ENCODE measurements at regions not wholly inside any gene's neighbourhood (a gene's known extent, or its start where the extent isn't known, plus 50 kb on each side); places are given as distances from the start of the nearest gene placed in this dataset.
"Not testable (repeated sequence)": the region's sequence is repeated elsewhere in the genome, so short reads cannot be mapped to it uniquely, and the experiment has no call there.

DNA sequence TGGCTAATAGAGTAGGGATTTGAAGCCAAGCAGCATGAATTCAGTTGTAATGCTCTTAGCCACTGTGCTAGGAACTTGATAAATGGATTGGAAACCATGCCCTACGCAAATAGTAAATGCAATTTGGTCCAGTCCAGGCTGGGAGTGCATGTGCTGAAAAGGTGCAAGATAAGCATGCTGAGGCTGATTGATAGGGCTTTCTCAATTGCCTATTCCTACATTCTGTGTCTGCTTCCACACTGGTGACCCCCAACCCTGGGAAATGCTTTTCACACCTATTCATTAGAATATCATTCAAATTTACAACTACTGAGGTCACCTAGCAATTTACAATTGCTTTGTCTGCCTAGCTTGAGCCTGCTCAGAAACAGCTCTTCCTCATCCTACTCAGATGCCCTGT, 84.7 kb upstream of the SLC25A36 start:
- ChIA-PET CTCF (no interaction called here), POLR2A (no interaction called here)
- DNase-seq (ENCODE audit: extremely low spot score) = no peak
- no peak for TF ChIP-seq ELF4 (IDR thresholded peaks at IDR 0.05)
- TF ChIP-seq FOXM1 (IDR thresholded peaks at IDR 0.05; ENCODE audit: borderline replicate concordance) = no peak
- no peak for TF ChIP-seq SUZ12 (IDR thresholded peaks at IDR 0.05)
- TF ChIP-seq NFRKB (IDR thresholded peaks at IDR 0.05) = no peak
- TF ChIP-seq BHLHE40 (IDR thresholded peaks at IDR 0.05; ENCODE audit: borderline replicate concordance) = no peak
- no peak for TF ChIP-seq LEF1 (IDR thresholded peaks at IDR 0.05; ENCODE audit: borderline replicate concordance)
- TF ChIP-seq, protein P1, sequence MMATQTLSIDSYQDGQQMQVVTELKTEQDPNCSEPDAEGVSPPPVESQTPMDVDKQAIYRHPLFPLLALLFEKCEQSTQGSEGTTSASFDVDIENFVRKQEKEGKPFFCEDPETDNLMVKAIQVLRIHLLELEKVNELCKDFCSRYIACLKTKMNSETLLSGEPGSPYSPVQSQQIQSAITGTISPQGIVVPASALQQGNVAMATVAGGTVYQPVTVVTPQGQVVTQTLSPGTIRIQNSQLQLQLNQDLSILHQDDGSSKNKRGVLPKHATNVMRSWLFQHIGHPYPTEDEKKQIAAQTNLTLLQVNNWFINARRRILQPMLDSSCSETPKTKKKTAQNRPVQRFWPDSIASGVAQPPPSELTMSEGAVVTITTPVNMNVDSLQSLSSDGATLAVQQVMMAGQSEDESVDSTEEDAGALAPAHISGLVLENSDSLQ (IDR thresholded peaks at IDR 0.05) = no peak
- TF ChIP-seq L3MBTL2 (conservative IDR thresholded peaks at IDR 0.05) = no peak
- TF ChIP-seq CTBP1 (IDR thresholded peaks at IDR 0.05; ENCODE audit: borderline replicate concordance) = no peak
- TF ChIP-seq SP1 (IDR thresholded peaks at IDR 0.05) = no peak
- TF ChIP-seq FOXK2 (IDR thresholded peaks at IDR 0.05) = no peak
- TF ChIP-seq FOXA1 (IDR thresholded peaks at IDR 0.05) = no peak
- TF ChIP-seq ARNT (IDR thresholded peaks at IDR 0.05) = no peak
- no peak for TF ChIP-seq ZNF384 (IDR thresholded peaks at IDR 0.05)
- TF ChIP-seq HDGF (IDR thresholded peaks at IDR 0.05; ENCODE audit: borderline replicate concordance) = no peak
- TF ChIP-seq TARDBP (IDR thresholded peaks at IDR 0.05) = no peak

DNA sequence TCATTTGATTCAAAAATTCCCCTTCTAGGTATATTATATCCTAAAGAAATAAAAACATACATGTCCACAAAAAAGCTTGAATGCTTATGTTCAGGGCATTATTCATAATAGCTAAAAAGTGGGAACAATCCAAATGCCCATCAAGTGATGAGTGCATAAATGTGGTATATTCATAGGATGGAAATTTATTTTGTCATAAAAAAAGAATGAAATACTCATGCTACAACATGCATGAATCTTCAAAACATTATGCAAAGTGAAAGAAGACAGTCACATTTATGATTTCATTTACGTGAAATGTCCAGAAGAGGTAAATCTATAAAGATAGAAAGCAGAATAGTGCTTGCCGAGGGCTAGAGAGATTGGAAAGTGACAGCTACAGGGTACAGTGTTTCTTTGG, 83.6 kb upstream of the SLC25A36 start:
- ChIA-PET CTCF (no interaction called here), POLR2A (no interaction called here)
- DNase-seq (ENCODE audit: extremely low spot score) = no peak
- TF ChIP-seq, protein P1 (IDR thresholded peaks at IDR 0.05) = no peak
- TF ChIP-seq SP1 (IDR thresholded peaks at IDR 0.05) = no peak
- no peak for TF ChIP-seq ELF4 (IDR thresholded peaks at IDR 0.05)
- no peak for TF ChIP-seq TARDBP (IDR thresholded peaks at IDR 0.05)
- TF ChIP-seq LEF1 (IDR thresholded peaks at IDR 0.05; ENCODE audit: borderline replicate concordance) = no peak
- no peak for TF ChIP-seq ZNF384 (IDR thresholded peaks at IDR 0.05)
- no peak for TF ChIP-seq CTBP1 (IDR thresholded peaks at IDR 0.05; ENCODE audit: borderline replicate concordance)
- TF ChIP-seq L3MBTL2 (conservative IDR thresholded peaks at IDR 0.05) = no peak
- TF ChIP-seq BHLHE40 (IDR thresholded peaks at IDR 0.05; ENCODE audit: borderline replicate concordance) = no peak
- TF ChIP-seq SUZ12 (IDR thresholded peaks at IDR 0.05) = no peak
- no peak for TF ChIP-seq FOXM1 (IDR thresholded peaks at IDR 0.05; ENCODE audit: borderline replicate concordance)

- ChIA-PET POLR2A (no interaction called here), CTCF (no interaction called here)
- no peak for DNase-seq (ENCODE audit: extremely low spot score)
- TF ChIP-seq LEF1 (IDR thresholded peaks at IDR 0.05; ENCODE audit: borderline replicate concordance) (no peak), FOXM1 (IDR thresholded peaks at IDR 0.05; ENCODE audit: borderline replicate concordance) (no peak), NFRKB (IDR thresholded peaks at IDR 0.05) (no peak), SP1 (IDR thresholded peaks at IDR 0.05) (no peak), HDGF (IDR thresholded peaks at IDR 0.05; ENCODE audit: borderline replicate concordance) (no peak), L3MBTL2 (conservative IDR thresholded peaks at IDR 0.05) (no peak), FOXK2 (IDR thresholded peaks at IDR 0.05) (no peak)
- TF ChIP-seq, protein P1 (IDR thresholded peaks at IDR 0.05) = peak; percentile 83
Measured at GRCh38 chr3:140859592-140860336, 81.9 kb upstream of the SLC25A36 start.

GRCh38 chr3:140863580-140864009, 78.0 kb upstream of the SLC25A36 start:
- no peak for TF ChIP-seq FOXA1 (IDR thresholded peaks at IDR 0.05)
- peak; percentile 85 for TF ChIP-seq ZNF384 (IDR thresholded peaks at IDR 0.05)
- DNase-seq (ENCODE audit: extremely low spot score) = peak; percentile 67
- CTCF ChIA-PET = interaction anchor here (1.0 kb wide), 1 partner anchor 76 kb away, joined by 3 read pairs; no protein-coding TSS in a partner anchor
- POLR2A ChIA-PET = no interaction called here

- no peak for DNase-seq (ENCODE audit: extremely low spot score)
- TF ChIP-seq SUZ12 (IDR thresholded peaks at IDR 0.05) (no peak), CTBP1 (IDR thresholded peaks at IDR 0.05; ENCODE audit: borderline replicate concordance) (no peak), NFRKB (IDR thresholded peaks at IDR 0.05) (no peak), BHLHE40 (IDR thresholded peaks at IDR 0.05; ENCODE audit: borderline replicate concordance) (no peak), FOXM1 (IDR thresholded peaks at IDR 0.05; ENCODE audit: borderline replicate concordance) (no peak), ZNF384 (IDR thresholded peaks at IDR 0.05) (no peak), FOXA1 (IDR thresholded peaks at IDR 0.05) (no peak), FOXK2 (IDR thresholded peaks at IDR 0.05) (no peak), TARDBP (IDR thresholded peaks at IDR 0.05) (no peak), HDGF (IDR thresholded peaks at IDR 0.05; ENCODE audit: borderline replicate concordance) (no peak), SP1 (IDR thresholded peaks at IDR 0.05) (no peak), ARNT (IDR thresholded peaks at IDR 0.05) (no peak), LEF1 (IDR thresholded peaks at IDR 0.05; ENCODE audit: borderline replicate concordance) (no peak), L3MBTL2 (conservative IDR thresholded peaks at IDR 0.05) (no peak), ELF4 (IDR thresholded peaks at IDR 0.05) (no peak)
- TF ChIP-seq, protein P1 (IDR thresholded peaks at IDR 0.05) = no peak
- POLR2A ChIA-PET = no interaction called here
- CTCF ChIA-PET = no interaction called here
Measured at GRCh38 chr3:140870351-140870750, 71.3 kb upstream of the SLC25A36 start.

DNA sequence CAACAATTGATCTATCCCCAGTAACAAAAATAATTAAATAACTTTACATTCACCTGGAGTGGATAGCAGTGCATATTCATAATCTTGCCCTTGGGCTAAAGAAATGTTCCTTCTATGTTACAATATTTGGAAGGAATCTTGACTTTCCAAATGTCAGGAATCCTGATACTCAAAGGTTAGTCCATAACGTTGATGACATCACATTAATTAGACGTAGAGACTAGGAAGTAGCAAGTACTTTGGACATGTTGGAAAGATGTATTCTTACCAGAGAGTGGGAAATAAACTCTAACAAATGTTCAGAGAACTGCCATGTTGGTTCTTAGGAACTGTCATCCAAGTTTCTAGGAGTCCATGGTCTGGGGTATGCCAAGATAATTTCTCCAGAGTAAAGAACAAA, 70.6 kb upstream of the SLC25A36 start:
- TF ChIP-seq FOXM1 (IDR thresholded peaks at IDR 0.05; ENCODE audit: borderline replicate concordance) = no peak
- no peak for TF ChIP-seq CTBP1 (IDR thresholded peaks at IDR 0.05; ENCODE audit: borderline replicate concordance)
- TF ChIP-seq NFRKB (IDR thresholded peaks at IDR 0.05) = no peak
- TF ChIP-seq L3MBTL2 (conservative IDR thresholded peaks at IDR 0.05) = no peak
- no peak for TF ChIP-seq FOXK2 (IDR thresholded peaks at IDR 0.05)
- TF ChIP-seq FOXA1 (IDR thresholded peaks at IDR 0.05) = no peak
- TF ChIP-seq ZNF384 (IDR thresholded peaks at IDR 0.05) = no peak
- no peak for TF ChIP-seq TARDBP (IDR thresholded peaks at IDR 0.05)
- TF ChIP-seq HDGF (IDR thresholded peaks at IDR 0.05; ENCODE audit: borderline replicate concordance) = no peak
- TF ChIP-seq, protein P1 (IDR thresholded peaks at IDR 0.05) = no peak
- no peak for TF ChIP-seq LEF1 (IDR thresholded peaks at IDR 0.05; ENCODE audit: borderline replicate concordance)
- TF ChIP-seq ELF4 (IDR thresholded peaks at IDR 0.05) = no peak
- no peak for TF ChIP-seq BHLHE40 (IDR thresholded peaks at IDR 0.05; ENCODE audit: borderline replicate concordance)
- no peak for TF ChIP-seq ARNT (IDR thresholded peaks at IDR 0.05)
- ChIA-PET POLR2A (no interaction called here), CTCF (no interaction called here)
- no peak for DNase-seq (ENCODE audit: extremely low spot score)

- DNase-seq (ENCODE audit: extremely low spot score); POLR2A ChIA-PET; CTCF ChIA-PET: not testable (repeated sequence)
Measured at GRCh38 chr3:140872165-140872564, 69.5 kb upstream of the SLC25A36 start.
